HG02798 (cell line): ENCODE measurements at regions not wholly inside any gene's neighbourhood (a gene's known extent, or its start where the extent isn't known, plus 50 kb on each side); places are given as distances from the start of the nearest gene placed in this dataset.
A peak's percentile ranks its signal among the peaks of the same experiment; 100 is the strongest.
"Not testable (repeated sequence)": the region's sequence is repeated elsewhere in the genome, so short reads cannot be mapped to it uniquely, and the experiment has no call there.

Experiments
- ATAC-seq: cut with Tn5 transposase; IDR thresholded peaks from one replicate; pipeline ENCODE4 v1.9.1; 2021; ENCODE audit warnings: mild to moderate bottlenecking; ENCODE audit not compliant: unreplicated experiment, poor library complexity

DNA sequence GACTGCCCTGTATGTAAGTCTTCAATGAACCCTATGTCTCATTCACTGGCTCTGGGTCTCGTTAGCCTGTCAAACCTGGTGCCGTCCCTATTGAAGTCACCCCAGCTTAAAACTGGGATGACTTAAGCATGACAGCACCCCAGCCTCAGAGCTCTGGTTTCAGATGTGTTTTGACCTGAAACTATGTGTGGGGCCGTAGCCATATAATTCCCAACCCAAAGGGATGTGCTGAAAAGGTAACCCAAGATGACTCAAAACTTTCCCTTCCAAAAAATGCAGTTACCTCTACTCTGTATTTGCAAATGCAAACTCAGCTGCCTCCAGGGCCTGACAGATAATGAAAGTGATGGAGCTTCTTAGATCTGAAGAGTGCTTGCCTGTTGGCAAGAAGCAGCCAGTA is 478.3 kb upstream of the ERCC4 start:
- ATAC-seq: peak; percentile 55

GRCh38 chr16:13448346-13448745 is 471.6 kb upstream of the ERCC4 start:
- ATAC-seq: no peak

GRCh38 chr16:13453325-13453724 is 466.6 kb upstream of the ERCC4 start:
- ATAC-seq: no peak

- no peak for ATAC-seq
These were observed 465.9 kb upstream of the ERCC4 start for GRCh38 chr16:13453938-13454553.

GRCh38 chr16:13463619-13464018 is 456.3 kb upstream of the ERCC4 start:
- ATAC-seq: no peak

DNA sequence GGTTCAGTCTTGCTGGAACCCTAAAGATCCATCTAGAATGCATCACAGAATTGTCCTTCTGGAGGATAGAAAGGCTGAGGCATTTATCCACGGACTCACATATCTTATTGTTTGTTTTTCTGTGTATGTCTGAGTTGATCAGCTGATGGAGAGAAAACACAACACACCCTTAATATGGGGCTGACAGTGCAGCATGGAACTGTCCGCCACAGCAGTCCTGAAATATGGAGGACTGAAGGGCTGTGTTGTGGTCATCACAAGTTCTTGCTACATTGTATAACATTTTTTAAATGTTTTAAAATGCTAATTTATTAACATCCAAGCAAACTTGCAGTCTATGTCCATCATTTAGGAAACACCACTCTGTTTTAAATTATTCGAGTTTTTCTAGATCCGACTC is 448.9 kb upstream of the ERCC4 start:
- no peak for ATAC-seq

- ATAC-seq: no peak
These were observed 441.0 kb upstream of the ERCC4 start for GRCh38 chr16:13478991-13479390.

- ATAC-seq: no peak
These were observed 440.4 kb upstream of the ERCC4 start for GRCh38 chr16:13479549-13479948.

DNA sequence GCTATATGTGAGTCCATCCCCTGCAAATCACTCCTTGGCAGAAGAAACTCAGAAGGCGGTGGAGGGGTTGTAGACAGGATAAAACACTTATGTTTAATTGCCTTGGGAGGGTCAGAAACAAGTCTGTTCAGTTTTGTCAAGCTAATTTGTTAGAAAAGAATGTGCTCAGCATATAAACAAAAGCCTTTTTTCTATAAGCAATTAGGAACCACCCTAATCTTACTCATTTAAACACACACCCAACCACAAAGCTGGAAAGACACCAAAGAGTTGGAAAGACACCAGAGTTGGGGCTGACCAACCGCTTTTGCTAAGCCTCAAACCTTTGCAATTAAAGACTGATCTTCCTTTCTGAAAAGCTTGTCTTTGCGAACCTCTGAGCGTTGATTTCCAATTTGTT is 439.2 kb upstream of the ERCC4 start:
- no peak for ATAC-seq

DNA sequence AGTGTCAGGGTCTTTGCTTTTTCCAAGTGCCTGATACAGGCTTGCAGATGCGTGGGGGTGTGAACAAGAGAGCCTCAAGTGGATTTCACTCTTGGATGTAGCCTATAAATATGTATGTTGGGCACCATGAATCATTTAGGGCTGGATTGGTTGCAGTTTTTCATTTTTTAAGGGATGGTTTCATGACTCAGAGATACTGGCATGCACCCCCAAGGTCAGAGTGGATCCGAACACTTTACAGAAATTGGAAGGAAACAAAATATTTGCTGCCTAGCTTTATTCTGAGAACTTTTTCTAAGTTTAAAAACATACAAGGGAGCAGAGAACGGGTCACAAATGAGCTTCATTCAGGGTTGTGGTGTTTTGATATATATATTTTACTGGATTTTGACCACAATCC is 436.8 kb upstream of the ERCC4 start:
- ATAC-seq: no peak

- ATAC-seq: not testable (repeated sequence)
These were observed 430.5 kb upstream of the ERCC4 start for GRCh38 chr16:13489416-13489815.

DNA sequence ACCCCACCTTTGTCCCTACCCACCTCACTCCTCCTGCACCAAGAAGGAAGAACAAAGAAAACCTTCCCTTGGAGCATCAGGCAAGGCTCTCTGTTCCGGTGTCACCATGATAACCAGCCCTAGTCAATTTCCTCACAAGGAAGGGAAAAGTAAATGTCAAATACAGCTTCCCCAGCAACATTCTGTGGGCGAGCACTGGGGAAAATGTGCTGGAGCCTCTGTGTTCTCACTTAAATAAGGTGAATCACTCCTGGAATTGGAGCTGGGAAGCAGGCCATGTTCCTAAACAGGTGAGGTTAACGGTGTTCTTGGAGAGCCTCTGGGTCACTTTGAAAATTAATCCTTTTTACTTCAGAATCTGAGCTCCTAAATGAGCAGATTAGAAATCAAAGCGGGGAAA is 427.9 kb upstream of the ERCC4 start:
- ATAC-seq: no peak

GRCh38 chr16:13503960-13504635 is 415.9 kb upstream of the ERCC4 start:
- ATAC-seq: no peak

DNA sequence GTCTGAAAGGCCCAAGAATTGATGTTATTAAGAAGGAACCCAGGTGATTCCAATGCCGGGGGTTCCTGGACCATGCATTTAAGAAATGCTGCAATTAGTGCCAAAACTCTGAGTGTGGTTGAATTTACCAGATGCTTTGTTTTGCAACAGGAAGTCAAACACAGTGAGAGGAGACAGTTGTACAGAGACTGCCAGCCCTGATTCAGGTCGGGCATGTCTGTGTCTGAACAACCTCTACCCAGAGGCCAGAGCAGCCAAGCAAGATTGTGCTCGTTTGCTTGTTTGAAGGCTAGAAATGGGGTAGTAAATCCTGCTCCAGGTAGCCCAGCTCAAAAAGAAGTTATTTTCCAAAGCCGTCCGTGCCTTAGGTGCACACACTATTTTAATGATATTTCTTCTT is 412.4 kb upstream of the ERCC4 start:
- ATAC-seq: no peak

GRCh38 chr16:13510425-13511151 is 409.4 kb upstream of the ERCC4 start:
- ATAC-seq: no peak

DNA sequence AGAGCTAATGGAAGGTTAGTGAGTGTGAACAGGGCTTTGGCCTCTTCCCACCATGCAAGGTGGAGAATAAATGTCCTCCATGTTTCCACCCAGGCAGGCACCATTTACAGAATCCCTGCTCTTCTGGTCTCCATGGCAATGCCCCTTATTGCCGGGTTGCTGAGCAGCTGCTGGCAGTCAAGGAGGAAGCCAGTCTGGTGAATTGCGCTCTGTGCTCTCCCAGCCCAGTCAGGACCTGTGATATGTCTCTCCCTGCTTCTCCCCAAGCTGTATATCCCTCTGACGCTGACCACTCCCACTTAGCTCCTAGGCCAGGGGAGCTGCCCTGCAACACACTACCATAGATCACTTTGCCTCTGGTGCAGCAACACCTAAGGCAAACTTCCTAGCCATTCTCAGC is 402.1 kb upstream of the ERCC4 start:
- ATAC-seq: no peak

GRCh38 chr16:13519871-13520270 is 400.1 kb upstream of the ERCC4 start:
- no peak for ATAC-seq

GRCh38 chr16:13521356-13521755 is 398.6 kb upstream of the ERCC4 start:
- ATAC-seq: no peak

DNA sequence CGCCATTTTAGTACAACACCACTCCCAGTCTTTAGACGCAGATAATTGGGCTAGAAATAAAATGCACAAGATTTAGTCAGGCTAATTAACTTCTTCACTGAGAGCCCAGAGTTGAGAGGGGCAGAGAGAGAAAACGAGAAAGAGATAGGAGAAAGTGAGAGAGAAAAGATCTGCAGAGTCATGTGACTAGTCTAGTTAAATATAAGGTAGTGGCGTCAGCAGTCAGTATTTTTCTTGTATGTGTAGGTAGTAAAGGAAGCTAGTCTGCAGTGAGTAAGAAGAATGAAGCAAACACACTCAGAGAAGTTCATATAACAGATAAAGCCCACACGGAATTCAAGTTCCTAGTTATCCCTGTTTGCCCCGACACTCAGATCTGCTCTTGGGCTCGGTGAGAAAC is 392.6 kb upstream of the ERCC4 start:
- ATAC-seq: no peak

DNA sequence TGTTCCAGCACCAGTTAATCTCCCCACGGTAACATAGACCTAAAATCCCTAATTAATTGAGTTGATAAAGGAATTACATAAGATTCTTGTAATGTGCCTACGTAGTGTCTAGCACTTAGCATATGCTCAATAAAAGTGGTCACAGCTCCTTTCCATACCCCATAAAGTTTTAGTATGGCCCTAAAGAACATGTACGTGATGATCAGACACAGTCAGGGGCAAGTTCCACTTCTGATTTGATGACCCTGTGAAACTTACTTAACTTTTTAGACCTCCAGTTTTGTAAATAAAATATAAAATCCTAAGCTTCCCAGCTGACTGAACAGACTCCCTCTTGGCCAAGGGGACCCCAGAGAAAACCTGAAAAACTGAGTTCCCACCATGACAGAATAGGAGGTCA is 391.3 kb upstream of the ERCC4 start:
- ATAC-seq: no peak

GRCh38 chr16:13529193-13529982 is 390.6 kb upstream of the ERCC4 start:
- ATAC-seq: no peak
